Liver (tissue), 8 donors: ENCODE measurements at regions not wholly inside any gene's neighbourhood (a gene's known extent, or its start where the extent isn't known, plus 50 kb on each side); places are given as distances from the start of the nearest gene placed in this dataset.

Experiments
- DNase-seq: peaks from one replicate; pipeline ENCODE4 v3.0.0-alpha.2; 2017; ENCODE audit warnings: low spot score
- H3K27ac ChIP-seq, 2 donors: one replicate each; pipeline ENCODE4 v1.7.0; 2013; ENCODE audit warnings: inconsistent platforms in 2 of 2, low read length in 2 of 2, control low read depth in 1 of 2, low read depth in 1 of 2, mild to moderate bottlenecking in 1 of 2
- H3K27me3 ChIP-seq, 4 donors: one replicate each; pipeline versions ENCODE4 v1.6.1 to v1.7.0; 2013; ENCODE audit warnings: low read length in 3 of 4, inconsistent platforms in 1 of 4, mild to moderate bottlenecking in 1 of 4, moderate library complexity in 1 of 4; ENCODE audit not compliant: control insufficient read depth in 4 of 4, insufficient read depth in 4 of 4
- H3K36me3 ChIP-seq, 4 donors: one replicate each; pipeline versions ENCODE4 v1.6.1 to v1.7.0; 2013; ENCODE audit warnings: low read length in 3 of 4, mild to moderate bottlenecking in 3 of 4, low read depth in 1 of 4, moderate library complexity in 1 of 4; ENCODE audit not compliant: control insufficient read depth in 4 of 4, insufficient read depth in 3 of 4
- H3K4me1 ChIP-seq, 4 donors: one replicate each; pipeline versions ENCODE4 v1.6.1 to v1.7.0; 2013; ENCODE audit warnings: low read length in 3 of 4, mild to moderate bottlenecking in 3 of 4, moderate library complexity in 1 of 4; ENCODE audit not compliant: control insufficient read depth in 4 of 4, insufficient read depth in 4 of 4
- H3K4me3 ChIP-seq, 3 donors: one replicate each; pipeline versions ENCODE4 v1.6.1 to v1.7.0; 2013; ENCODE audit warnings: low read length in 3 of 3, control low read depth in 1 of 3, low read depth in 1 of 3, mild to moderate bottlenecking in 1 of 3
- H3K9ac ChIP-seq, 2 donors: one replicate each; pipeline ENCODE4 v1.7.0; 2013; ENCODE audit warnings: low read length in 2 of 2, mild to moderate bottlenecking in 2 of 2, moderate library complexity in 2 of 2, control low read depth in 1 of 2, low read depth in 1 of 2
- H3K9me3 ChIP-seq, 4 donors: one replicate each; pipeline versions ENCODE4 v1.6.1 to v1.7.0; 2013; ENCODE audit warnings: low read length in 3 of 4; ENCODE audit not compliant: control insufficient read depth in 4 of 4
- EGR1 ChIP-seq, 2 donors: IDR thresholded peaks; 2 replicates each; pipeline ENCODE4 v1.6.1; 2016 to 2018; ENCODE audit warnings: antibody characterized with exemption in 2 of 2, low read depth in 2 of 2
- FOXA1 ChIP-seq: IDR thresholded peaks from 2 replicates; pipeline ENCODE4 v1.6.1; 2016; ENCODE audit warnings: antibody characterized with exemption
- FOXA2 ChIP-seq: IDR thresholded peaks from 2 replicates; pipeline ENCODE4 v1.6.1; 2016; ENCODE audit warnings: antibody characterized with exemption
- GABPA ChIP-seq, 2 donors: IDR thresholded peaks in 1 of 2; conservative IDR thresholded peaks in 1 of 2; 2 replicates each; pipeline ENCODE4 v1.6.1; 2016; ENCODE audit warnings: antibody characterized with exemption in 2 of 2, mild to moderate bottlenecking in 1 of 2, moderate library complexity in 1 of 2
- HNF4A ChIP-seq, 2 donors: conservative IDR thresholded peaks; 2 replicates each; pipeline ENCODE4 v1.6.1; 2016; ENCODE audit warnings: antibody characterized with exemption in 2 of 2, mild to moderate bottlenecking in 2 of 2
- HNF4G ChIP-seq: IDR thresholded peaks from 2 replicates; pipeline ENCODE4 v1.6.1; 2016; ENCODE audit warnings: antibody characterized with exemption
- JUND ChIP-seq, 2 donors: IDR thresholded peaks; 2 replicates each; pipeline ENCODE4 v1.6.1; 2016; ENCODE audit warnings: antibody characterized with exemption in 2 of 2
- MAX ChIP-seq: IDR thresholded peaks from 2 replicates; pipeline ENCODE4 v1.6.1; 2016; ENCODE audit warnings: antibody characterized with exemption
- NR2F2 ChIP-seq: IDR thresholded peaks from 2 replicates; pipeline ENCODE4 v1.6.1; 2016; ENCODE audit warnings: antibody characterized with exemption
- RAD21 ChIP-seq, 2 donors: IDR thresholded peaks; 2 replicates each; pipeline ENCODE4 v1.6.1; 2016; ENCODE audit warnings: antibody characterized with exemption in 2 of 2, mild to moderate bottlenecking in 2 of 2
- REST ChIP-seq: IDR thresholded peaks from 2 replicates; pipeline ENCODE4 v1.6.1; 2016; ENCODE audit warnings: antibody characterized with exemption, mild to moderate bottlenecking
- RXRA ChIP-seq, 2 donors: IDR thresholded peaks; 2 replicates each; pipeline ENCODE4 v1.6.1; 2017 to 2018; ENCODE audit warnings: antibody characterized with exemption in 2 of 2, mild to moderate bottlenecking in 1 of 2
- SP1 ChIP-seq: IDR thresholded peaks from 2 replicates; pipeline ENCODE4 v1.6.1; 2018; ENCODE audit warnings: antibody characterized with exemption, mild to moderate bottlenecking
- TAF1 ChIP-seq: conservative IDR thresholded peaks from 2 replicates; pipeline ENCODE4 v1.6.1; 2016; ENCODE audit warnings: antibody characterized with exemption, mild to moderate bottlenecking
- YY1 ChIP-seq: IDR thresholded peaks from 2 replicates; pipeline ENCODE4 v1.6.1; 2016; ENCODE audit warnings: antibody characterized with exemption, mild to moderate bottlenecking
- WGBS: extraction: QIAGEN DNeasy Blood & Tissue Kit; methylation state at CpG from one replicate; pipeline ENCODE4 v1.1.7; 2013; 5-methylcytosine and 5-hydroxymethylcytosine counted together
- TF ChIP-seq, protein P1 (sequence below): IDR thresholded peaks from 2 replicates; pipeline ENCODE4 v1.6.1; 2016; ENCODE audit warnings: antibody characterized with exemption
- TF ChIP-seq, protein P2 (sequence below): IDR thresholded peaks from 2 replicates; pipeline ENCODE4 v1.6.1; 2016; ENCODE audit warnings: antibody characterized with exemption
- TF ChIP-seq, protein P3 (sequence below): fragments of 150-350 bp; IDR thresholded peaks from 2 replicates; pipeline ENCODE4 v1.5.1; 2017; ENCODE audit warnings: improper control_type of control experiment, low read depth, low read length; ENCODE audit not compliant: missing input control
- donor health status: healthy.
- donor health status: healthy.
- donor health status: healthy.
- donor health status: healthy.
- donor health status: healthy.

DNA sequence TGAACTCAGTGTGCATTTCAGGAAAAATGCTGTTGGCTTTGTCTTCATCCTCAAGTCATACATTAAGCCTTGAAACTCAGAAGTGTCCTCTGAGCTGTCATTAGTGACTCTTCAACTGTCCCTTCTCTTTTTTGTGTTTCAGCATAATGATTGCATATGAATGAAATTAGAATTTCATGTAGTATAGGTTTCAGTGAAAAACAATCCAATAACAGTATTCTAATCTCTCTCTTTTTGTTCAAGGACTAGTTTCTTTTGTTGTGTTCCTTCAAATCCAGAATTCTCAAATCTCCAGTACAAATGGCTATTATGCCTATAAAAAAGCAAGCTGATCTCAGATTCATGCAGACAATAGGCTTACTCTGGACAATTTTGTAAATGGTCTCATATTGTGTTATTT lies 133.5 kb downstream of the QPCT start:
- TF ChIP-seq NR2F2 (no peak), SP1 (no peak), RAD21 (IDR thresholded peaks at IDR 0.05) (no peak), YY1 (no peak), HNF4A (conservative IDR thresholded peaks at IDR 0.05) (no peak), GABPA (IDR thresholded peaks at IDR 0.05 in 1 of 2, conservative IDR thresholded peaks at IDR 0.05 in 1 of 2) (no peak), FOXA2 (no peak), EGR1 (IDR thresholded peaks at IDR 0.05; ENCODE audit: low read depth in 2 of 2) (no peak), TAF1 (no peak), FOXA1 (no peak), RXRA (IDR thresholded peaks at IDR 0.05) (no peak)
- TF ChIP-seq, protein P1, sequence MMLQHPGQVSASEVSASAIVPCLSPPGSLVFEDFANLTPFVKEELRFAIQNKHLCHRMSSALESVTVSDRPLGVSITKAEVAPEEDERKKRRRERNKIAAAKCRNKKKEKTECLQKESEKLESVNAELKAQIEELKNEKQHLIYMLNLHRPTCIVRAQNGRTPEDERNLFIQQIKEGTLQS = no peak
- no peaks in the 10 kb centered on the region for H3K27me3 ChIP-seq

GRCh38 chr2:37481244-37481643 lies 136.8 kb downstream of the QPCT start:
- no peaks in the 10 kb centered on the region for H3K9me3 ChIP-seq
- DNase-seq = no peak
- TF ChIP-seq, protein P2, sequence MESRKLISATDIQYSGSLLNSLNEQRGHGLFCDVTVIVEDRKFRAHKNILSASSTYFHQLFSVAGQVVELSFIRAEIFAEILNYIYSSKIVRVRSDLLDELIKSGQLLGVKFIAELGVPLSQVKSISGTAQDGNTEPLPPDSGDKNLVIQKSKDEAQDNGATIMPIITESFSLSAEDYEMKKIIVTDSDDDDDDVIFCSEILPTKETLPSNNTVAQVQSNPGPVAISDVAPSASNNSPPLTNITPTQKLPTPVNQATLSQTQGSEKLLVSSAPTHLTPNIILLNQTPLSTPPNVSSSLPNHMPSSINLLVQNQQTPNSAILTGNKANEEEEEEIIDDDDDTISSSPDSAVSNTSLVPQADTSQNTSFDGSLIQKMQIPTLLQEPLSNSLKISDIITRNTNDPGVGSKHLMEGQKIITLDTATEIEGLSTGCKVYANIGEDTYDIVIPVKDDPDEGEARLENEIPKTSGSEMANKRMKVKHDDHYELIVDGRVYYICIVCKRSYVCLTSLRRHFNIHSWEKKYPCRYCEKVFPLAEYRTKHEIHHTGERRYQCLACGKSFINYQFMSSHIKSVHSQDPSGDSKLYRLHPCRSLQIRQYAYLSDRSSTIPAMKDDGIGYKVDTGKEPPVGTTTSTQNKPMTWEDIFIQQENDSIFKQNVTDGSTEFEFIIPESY = no peak
- TF ChIP-seq JUND (IDR thresholded peaks at IDR 0.05) = no peak
- TF ChIP-seq YY1 = no peak
- TF ChIP-seq, protein P3, sequence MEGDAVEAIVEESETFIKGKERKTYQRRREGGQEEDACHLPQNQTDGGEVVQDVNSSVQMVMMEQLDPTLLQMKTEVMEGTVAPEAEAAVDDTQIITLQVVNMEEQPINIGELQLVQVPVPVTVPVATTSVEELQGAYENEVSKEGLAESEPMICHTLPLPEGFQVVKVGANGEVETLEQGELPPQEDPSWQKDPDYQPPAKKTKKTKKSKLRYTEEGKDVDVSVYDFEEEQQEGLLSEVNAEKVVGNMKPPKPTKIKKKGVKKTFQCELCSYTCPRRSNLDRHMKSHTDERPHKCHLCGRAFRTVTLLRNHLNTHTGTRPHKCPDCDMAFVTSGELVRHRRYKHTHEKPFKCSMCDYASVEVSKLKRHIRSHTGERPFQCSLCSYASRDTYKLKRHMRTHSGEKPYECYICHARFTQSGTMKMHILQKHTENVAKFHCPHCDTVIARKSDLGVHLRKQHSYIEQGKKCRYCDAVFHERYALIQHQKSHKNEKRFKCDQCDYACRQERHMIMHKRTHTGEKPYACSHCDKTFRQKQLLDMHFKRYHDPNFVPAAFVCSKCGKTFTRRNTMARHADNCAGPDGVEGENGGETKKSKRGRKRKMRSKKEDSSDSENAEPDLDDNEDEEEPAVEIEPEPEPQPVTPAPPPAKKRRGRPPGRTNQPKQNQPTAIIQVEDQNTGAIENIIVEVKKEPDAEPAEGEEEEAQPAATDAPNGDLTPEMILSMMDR = no peak
- TF ChIP-seq EGR1 (IDR thresholded peaks at IDR 0.05; ENCODE audit: low read depth in 2 of 2) = no peak
- no peak for TF ChIP-seq RXRA (IDR thresholded peaks at IDR 0.05)
- TF ChIP-seq GABPA (IDR thresholded peaks at IDR 0.05 in 1 of 2, conservative IDR thresholded peaks at IDR 0.05 in 1 of 2) = no peak
- TF ChIP-seq MAX = no peak
- no peak for TF ChIP-seq TAF1
- TF ChIP-seq SP1 = no peak
- TF ChIP-seq FOXA2 = no peak
- TF ChIP-seq RAD21 (IDR thresholded peaks at IDR 0.05) = no peak
- no peak for TF ChIP-seq FOXA1
- TF ChIP-seq HNF4A (conservative IDR thresholded peaks at IDR 0.05) = no peak
- TF ChIP-seq HNF4G = no peak
- no peak for TF ChIP-seq NR2F2
- TF ChIP-seq, protein P1 = no peak
- no peak for TF ChIP-seq REST
- no peak overlapping the region for H3K9ac ChIP-seq
- H3K4me3 ChIP-seq = no peak overlapping the region
- H3K36me3 ChIP-seq = peaks cover 0 to 5% (median under 1%) of the 10 kb centered on the region in 4 donors
- H3K27me3 ChIP-seq = no peaks in the 10 kb centered on the region
- H3K4me1 ChIP-seq = peaks cover 0 to under 1% (median 0%) of the 10 kb centered on the region in 4 donors
- H3K27ac ChIP-seq = no peak overlapping the region
- WGBS = 96% methylated on average over 2 of the region's 2 CpGs

More for the DNA sequence above, 133.5 kb downstream of the QPCT start:
- Histone ChIP-seq H3K27ac (no peak overlapping the region), H3K9me3 (no peaks in the 10 kb centered on the region), H3K4me1 (peaks cover 0 to 2% (median under 1%) of the 10 kb centered on the region in 4 donors), H3K36me3 (peaks cover 0 to 5% (median under 1%) of the 10 kb centered on the region in 4 donors), H3K4me3 (no peak overlapping the region), H3K9ac (no peak overlapping the region)
- DNase-seq = no peak
